ENCODE measurements at regions not wholly inside any gene's neighbourhood (a gene's known extent, or its start where the extent isn't known, plus 50 kb on each side); places are given as distances from the start of the nearest gene placed in this dataset.

- DNase-seq: no peak
Observed at GRCh38 chr13:22106058-22106457, 435.2 kb downstream of the FGF9 start.

GRCh38 chr13:22107549-22107948, 436.7 kb downstream of the FGF9 start:
- no peak for DNase-seq

GRCh38 chr13:22108283-22108942, 437.5 kb downstream of the FGF9 start:
- no peak for DNase-seq

GRCh38 chr13:22108979-22109378, 438.1 kb downstream of the FGF9 start:
- no peak for DNase-seq

- no peak for DNase-seq
Observed at GRCh38 chr13:22110368-22110767, 439.5 kb downstream of the FGF9 start.

- DNase-seq: no peak
Observed at GRCh38 chr13:22111152-22111783, 440.4 kb downstream of the FGF9 start.

- no peak for DNase-seq
Observed at GRCh38 chr13:22111961-22112360, 441.1 kb downstream of the FGF9 start.

GRCh38 chr13:22112956-22113745, 442.3 kb downstream of the FGF9 start:
- no peak for DNase-seq

- DNase-seq: peak; percentile 40 to 66
Observed at GRCh38 chr13:22114630-22115311, 443.9 kb downstream of the FGF9 start.

- DNase-seq: no peak
Observed at GRCh38 chr13:22118158-22118557, 447.3 kb downstream of the FGF9 start.

- DNase-seq: no peak
Observed at GRCh38 chr13:22120646-22121045, 449.8 kb downstream of the FGF9 start.

GRCh38 chr13:22121146-22121739, 450.4 kb downstream of the FGF9 start:
- no peak for DNase-seq

GRCh38 chr13:22126433-22127021, 455.7 kb downstream of the FGF9 start:
- DNase-seq: peak; percentile 60 to 62

- DNase-seq: no peak
Observed at GRCh38 chr13:22127277-22128164, 456.6 kb downstream of the FGF9 start.

- no peak for DNase-seq
Observed at GRCh38 chr13:22128441-22129408, 457.9 kb downstream of the FGF9 start.

- no peak for DNase-seq
Observed at GRCh38 chr13:22130254-22130653, 459.4 kb downstream of the FGF9 start.

GRCh38 chr13:22134261-22134660, 463.4 kb downstream of the FGF9 start:
- no peak for DNase-seq

- no peak for DNase-seq
Observed at GRCh38 chr13:22135446-22135845, 464.6 kb downstream of the FGF9 start.

GRCh38 chr13:22137361-22138050, 466.6 kb downstream of the FGF9 start:
- no peak for DNase-seq

- no peak for DNase-seq
Observed at GRCh38 chr13:22138947-22139346, 468.1 kb downstream of the FGF9 start.

Measured in Kasumi-1 (cell line).